ENCODE measurements at regions not wholly inside any gene's neighbourhood (a gene's known extent, or its start where the extent isn't known, plus 50 kb on each side); places are given as distances from the start of the nearest gene placed in this dataset.
A peak's percentile ranks its signal among the peaks of the same experiment; 100 is the strongest.

DNA sequence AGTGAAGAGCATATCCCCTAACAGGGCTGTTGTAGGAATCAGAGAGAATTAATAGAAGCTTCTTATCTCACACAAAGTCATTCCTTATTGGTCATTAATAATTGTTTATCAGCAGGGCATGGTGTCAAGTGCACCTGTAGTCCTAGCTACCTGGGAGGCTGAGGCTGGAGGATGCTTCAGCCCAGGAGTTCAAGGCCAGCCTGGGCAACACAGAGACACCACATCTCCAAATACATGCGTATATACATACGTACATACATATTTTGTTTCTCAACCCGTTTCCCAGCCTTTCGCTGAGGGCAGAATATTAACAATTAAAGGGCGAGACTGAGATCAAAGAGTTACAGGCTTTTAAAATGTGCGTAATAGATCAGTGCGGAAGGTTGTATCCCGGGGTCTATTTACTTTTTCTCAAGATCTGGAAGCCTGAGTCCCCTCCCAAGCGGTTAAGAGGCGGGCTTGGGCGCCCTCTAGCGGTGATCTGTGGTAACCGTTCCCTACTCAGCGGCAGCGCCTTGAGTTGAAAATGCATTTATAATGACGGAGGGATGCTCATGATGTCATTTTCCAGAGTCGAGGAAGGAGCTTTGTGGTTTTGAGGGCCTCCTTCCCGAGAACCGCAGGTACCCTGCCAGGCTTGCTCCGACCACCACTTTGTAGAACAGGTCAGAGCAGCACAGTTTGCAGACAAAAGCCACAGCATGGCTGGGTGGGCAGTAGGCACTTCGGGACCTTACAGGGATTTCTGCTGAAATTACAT, 169.6 kb upstream of the GPR12 start:
- peak; percentile 62 for DNase-seq

DNA sequence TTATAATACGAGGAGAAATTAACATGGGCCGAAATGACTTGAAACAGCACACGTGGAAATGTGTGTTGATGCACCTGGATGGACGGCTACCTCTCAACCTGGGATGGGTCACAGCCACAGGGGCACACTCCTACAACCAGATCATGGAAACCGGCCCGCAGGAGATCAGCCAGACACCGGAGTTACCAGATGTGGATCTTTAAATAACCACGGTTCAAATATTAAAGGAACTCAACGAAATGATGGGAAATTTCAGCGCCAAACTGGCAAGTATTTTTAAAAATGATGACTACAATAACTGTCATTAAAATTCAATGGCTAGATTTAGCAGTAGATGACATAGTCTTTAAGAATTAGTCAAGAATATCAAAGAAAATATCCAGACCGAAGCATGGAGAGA, 166.9 kb upstream of the GPR12 start:
- DNase-seq, result no peak

DNA sequence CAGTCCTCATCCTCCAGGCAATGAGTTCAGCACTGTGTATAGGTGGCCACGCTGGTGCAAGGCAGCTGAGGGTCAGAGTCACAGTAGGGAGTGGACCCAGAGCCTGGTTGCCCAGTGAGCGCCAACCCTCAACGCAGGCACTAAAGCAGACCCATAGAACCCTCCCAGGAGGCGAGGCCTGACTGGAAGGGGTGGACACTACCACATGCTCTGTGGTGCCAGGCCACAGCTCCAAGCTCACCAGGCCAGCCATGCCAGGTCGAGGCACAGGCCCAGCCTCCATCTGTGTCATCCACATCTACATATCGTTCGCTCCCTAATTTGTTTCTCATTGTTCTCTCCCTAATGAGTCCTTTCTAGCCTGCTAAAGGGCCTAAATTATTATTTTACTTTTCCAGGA, 165.8 kb upstream of the GPR12 start:
- no peak for DNase-seq

DNA sequence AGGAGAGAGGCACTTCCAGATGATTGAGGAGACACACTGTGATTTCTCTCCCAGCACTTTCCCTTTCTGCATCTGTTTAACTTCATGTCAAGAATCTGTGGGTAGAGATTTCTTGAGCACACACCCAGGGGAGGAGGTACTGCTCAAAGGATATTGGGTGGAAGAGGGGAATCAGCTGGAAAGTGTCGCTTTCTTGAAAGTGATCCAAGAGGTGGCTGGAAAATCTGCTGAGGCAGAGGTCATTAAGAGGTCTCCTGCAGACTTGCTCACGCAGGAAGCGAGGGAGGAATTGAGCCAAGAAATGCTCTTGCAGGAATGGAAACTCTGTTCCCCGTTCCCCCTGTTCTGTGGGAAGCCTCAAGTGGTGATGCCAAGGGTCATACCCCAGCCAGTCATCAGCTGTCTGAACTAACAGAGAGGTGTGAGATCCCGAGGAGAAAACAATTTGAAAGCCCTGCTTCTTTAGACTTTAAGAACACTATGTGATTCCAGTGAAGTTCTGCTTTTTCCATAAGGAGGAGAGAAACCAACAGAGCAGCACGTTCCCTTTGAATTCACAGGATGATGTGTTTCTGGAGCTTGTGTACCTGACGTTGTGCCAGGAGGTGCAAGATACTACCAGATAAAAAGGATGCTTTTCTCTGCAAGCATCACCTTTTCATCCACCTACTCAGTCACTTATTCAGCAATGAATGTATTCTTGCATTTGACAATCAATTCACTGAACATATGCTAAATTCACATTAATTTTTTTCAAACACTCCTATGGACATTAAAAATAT, 163.4 kb upstream of the GPR12 start:
- DNase-seq, result no peak

DNA sequence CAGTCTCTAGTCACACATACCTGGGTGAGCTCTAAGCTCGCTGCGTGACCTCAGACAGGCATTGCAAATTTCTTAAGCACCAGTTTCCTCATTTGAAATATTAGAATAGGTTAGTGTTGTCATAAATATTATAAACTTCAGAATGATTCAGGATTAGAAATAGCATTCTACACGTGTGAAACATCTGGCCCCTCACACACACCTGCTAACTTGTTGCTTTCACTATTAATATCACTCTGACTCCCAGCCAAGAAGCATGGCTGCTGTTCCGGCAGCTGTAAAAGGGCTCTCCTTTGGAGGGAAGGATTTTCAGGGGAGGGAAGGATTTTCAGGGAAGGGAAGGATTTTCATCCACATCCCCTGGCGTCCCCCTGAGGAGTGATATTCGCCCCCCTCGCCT, 161.3 kb upstream of the GPR12 start:
- DNase-seq, result no peak

DNA sequence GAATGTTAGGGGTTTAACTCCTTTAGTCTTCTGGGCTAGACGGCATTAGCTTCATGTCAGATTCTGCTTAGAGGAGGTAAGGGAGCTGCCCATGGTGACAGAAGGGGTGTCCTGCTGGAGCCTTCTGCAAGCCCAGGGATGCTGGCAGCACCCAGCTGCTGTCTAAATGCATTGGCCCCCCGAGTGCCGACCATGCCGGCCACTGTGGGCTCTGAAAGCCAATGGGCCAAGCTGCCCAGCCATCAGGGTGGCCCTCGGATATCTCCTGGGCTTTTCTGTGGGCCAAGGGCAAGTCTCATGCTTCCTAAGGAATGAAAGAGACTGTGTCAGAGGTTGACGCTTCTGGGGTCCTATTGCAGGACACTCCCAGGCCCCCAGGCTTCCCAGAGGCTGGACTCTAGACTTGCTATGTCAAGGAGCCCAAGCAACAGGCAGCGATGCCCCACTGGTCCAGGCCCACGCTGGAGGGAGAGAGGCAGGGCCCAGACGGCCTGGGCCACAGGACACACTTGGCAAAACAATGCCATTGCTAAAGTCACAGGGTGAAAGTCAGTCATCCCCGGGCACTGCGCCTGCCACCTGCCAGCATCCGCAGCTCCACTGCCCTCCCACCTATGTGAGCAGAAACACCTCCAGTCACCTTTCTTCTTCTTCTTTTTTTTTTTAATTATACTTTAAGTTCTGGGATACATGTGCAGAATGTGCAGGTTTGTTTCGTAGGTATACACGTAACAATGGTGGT, 160.2 kb upstream of the GPR12 start:
- DNase-seq, result no peak

DNA sequence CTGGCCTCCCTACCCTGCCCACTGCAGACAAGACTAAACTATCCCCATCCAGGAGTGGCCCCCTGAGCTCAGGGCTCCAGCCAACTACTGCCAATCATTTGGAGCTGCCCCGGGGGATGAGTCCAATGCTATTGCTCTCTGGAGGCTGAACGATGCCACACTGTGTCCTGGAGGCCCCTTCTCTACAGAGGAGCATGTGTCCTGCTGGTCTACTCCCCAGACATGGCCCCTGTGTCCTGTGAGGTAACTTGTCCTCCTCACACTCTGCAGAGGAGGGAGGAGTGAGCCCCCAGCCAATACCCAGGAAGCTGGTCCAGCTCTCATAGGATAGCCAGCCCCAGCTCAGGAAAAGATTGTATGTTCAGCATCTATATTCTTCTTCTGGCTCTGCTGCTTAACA, 159.1 kb upstream of the GPR12 start:
- no peak for DNase-seq

DNA sequence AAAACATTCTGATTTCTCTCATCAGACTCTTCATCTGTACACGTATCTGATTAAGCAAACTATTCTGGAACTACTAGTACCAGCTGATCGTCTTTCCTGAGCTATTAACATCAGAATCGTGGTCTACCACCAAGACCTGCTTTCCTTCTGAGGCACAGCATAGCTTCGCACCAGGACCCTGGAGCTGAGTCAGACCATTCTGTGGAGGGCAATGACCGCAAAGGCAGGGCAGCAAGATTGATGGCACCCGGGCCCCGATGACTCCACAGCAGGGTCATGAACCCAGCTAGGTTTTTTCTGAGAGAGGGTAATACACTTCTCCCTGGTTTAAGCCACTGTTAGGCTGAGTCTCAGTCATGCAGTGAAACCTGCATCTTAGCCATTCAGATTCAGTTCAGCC, 158.7 kb upstream of the GPR12 start:
- DNase-seq, result no peak

DNA sequence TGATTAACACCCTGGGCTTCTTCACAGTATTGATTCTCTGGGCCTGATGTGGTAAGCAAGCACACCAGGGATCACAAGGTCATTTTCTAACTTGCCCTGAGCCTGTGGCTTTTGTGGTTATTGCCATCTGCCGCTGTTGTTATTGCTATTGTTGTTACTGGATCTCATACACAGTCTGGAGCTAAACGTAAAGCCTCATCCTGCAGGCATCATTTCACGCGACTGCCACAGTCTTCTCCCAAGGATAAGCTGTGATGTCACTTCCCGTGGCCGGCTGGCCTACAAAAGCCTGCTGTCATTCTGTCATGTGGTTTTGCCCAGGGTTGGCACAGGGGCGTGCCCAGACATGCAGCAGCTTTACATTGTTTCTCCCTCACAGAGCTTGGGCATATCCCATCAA, 154.0 kb upstream of the GPR12 start:
- peak; percentile 4 for DNase-seq

DNA sequence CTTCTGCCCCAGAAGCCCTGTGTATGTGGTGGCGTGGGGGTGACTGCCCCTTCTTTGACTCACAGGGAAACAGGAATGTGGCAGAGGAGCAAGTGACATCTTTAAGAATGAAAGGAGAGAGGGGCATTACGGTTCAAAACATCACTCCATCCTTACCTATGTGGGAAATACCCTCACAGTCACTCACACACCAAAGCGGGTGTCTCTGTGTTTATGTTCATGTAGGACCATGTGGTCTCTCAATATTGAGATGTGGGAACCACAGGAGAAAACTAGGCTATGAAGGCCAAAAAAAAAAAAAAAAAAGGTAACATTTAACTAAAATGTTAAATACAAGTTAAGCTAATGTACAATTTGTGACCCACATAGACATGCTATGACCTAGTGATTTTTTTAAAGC, 153.6 kb upstream of the GPR12 start:
- no peak for DNase-seq

DNA sequence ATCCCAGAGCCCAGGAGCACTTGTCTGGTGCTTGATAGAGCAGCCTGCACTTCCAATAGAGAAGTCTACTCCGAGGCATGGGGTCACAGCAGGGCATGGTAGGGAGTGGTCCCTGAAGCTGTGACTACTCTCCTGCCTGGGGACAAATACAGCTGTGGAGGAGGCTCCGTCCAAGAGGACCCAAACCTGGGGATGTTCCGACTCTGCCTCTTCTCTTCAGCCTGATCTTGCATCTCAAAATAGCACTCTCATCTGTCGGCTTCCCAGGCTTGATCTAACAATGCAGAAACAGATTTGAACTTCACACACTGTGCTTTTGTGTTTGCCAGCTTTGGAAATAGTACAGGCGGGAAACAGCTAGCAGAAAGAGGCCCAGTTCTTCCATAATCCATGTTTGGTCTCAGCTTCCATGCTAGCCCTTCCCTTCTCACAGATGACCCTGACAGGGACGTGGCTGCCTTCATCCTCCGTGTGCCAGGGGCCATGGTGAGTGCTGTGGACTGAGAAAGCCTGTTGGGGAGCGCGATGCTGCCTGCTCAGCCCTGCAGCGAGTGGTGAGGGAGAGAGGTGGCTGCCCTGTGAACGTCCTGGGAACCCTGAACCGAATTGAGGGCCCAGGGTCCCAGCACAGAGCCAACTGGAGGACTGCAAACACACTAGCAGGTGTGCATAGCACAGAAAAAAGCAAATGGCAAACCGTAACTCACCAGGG, 150.3 kb upstream of the GPR12 start:
- no peak for DNase-seq

DNA sequence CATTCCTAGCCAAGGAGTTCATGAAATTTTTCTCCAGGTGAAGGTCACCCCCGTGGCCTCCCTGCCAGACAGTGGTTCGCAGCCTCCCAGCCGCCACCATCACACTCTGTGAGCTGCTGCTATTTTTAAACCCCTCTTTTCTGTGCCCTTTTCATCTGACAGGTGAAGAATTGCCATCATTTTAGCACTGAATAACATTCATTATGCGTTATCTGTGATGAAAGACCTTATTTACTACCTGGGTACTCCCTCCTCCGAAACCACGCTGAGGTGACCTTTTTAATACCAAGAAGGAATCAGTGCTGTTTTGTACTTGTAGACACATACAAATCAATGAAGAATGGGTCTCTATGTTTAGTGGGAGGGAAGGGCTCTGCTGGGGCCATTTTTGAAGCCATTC, 148.9 kb upstream of the GPR12 start:
- DNase-seq, result no peak

DNA sequence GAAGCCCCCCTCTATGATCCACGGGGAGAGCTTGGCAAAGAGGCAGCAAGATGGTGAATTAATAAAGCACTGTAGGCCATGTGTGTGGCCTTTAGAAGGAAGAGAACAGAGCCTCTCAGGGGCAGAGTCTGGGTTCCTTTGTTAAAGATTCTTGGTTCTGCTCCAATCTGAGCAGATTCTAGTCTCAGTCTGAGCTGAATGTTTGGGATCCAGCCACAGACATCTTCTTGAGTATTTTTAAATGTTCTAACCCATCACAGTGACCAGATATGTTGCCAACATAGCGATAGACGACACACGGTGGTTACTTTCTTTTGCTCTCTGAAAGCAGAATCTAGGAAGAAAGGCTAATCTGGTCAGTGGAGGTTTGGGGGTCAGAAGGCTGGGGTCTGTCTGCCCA, 147.5 kb upstream of the GPR12 start:
- DNase-seq, result no peak

DNA sequence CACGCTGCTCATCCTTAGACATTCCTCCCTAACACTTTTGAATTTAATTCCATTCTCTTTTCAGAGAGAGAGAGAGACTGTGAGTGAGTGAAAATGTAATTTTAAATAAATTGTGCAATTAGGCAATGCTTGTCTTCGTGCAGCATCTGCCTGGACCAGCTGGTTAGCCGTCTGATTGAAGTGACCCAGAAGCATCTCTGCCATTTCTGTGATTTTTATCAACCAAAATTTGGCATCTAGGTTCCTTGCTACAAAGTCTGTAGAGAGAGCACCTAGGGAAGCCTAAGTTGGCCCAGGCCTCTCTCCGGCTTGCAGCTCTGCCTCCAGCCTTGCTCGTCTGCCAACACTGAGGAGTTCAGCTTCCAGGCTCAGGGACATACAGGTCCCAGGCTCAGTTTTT, 138.6 kb upstream of the GPR12 start:
- no peak for DNase-seq

DNA sequence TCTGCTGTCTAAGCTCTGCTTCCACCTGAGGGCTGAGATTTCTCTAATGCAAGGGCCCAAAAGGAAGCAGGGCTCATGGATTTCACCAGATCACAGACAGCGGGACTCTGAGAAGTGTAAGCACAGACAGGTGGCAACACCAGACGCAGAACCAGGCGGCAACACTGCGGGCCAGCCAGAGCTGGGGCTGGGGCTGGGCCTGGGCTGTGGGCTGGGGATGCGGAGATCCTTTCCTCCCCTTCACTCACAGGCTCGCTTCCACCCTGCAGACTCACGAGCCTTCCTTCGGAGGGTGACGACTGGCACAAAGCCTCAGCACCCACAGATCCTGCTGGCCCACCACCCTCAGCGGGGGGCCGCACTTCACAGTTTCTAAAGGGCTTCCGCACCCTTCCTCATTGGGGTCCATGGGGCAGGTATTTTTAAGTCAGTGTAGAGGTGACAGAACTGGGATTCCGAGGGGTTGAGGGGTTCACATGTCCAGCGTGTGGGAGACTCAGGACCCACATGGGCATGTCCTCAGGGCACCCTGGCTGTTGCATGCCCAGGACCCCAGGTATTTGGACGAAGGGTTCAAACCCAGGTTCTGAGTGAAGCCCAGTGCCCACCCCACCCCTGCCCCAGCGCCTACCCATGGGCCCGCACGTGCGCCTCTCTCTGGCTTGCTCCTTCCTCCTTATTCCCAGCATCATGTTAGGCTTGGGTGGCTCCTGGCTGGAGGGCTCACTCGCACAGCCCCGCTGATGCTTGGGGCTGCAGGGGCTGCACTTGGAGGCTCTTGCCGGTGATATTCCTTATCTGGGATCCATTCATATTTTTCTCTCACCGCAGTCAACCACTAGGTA, 137.3 kb upstream of the GPR12 start:
- DNase-seq, result no peak

DNA sequence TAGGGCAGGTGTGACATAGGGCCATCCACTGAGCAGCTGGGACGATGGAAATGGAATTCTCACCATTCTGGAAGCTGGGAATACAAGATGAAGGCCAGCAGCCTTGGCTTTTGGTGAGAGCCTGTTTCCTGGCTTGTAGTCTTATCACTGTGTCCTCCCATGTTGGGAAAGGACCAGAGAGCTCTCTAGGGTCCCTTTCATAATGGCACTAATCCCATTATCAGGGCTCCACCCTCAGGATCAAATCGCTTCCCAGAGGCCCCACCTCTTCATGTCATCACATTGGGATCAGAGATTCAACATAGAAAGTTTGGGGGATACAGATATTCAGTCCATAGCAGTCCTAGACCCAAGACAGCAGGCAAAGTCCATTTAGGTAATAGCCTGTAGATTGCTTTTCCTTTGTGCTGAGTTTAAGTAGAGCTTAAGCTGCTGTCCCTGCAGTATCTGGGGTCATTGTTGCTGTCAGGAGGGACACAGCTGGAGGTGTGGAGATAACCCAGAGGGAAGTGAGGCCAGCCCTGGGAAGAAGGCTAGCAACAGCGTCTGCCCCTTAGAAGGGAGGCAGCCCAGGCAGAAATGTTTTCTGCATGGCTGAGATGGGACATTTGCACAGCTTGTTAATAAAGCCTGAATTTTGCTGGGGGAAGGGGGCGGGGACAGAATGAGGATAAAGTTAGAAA, 136.5 kb upstream of the GPR12 start:
- no peak for DNase-seq

DNA sequence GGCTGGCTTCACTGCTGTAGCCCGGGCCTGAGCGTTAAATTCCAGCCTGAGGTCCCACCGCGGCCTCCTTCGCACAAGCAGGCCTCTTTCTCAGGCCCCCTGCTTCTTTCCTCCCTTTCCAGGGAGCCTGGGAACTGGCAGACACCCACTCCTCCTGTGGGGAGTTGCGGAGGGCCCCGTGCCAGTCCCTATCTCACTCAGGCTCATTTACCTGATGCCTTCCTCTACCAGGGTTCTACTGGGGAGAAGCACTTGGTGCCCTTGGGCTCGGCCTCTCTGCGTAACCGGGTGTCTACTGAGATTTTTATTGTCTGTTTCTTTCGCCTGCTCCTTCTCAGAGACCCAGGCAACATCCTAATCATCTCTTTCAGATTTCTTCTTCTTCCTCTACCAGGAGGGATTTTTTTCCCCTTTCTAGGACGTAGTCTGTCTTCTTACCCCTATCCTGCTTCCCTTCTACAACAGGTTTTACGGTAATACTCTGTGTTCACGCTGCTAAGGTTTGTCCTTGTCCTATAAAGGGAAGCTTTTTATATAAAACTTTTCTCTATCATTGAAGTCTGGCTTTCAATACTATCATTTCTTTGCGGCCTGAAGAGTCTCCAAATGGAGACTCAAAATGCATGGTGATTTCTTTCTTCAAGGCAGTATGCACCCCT, 135.4 kb upstream of the GPR12 start:
- no peak for DNase-seq

DNA sequence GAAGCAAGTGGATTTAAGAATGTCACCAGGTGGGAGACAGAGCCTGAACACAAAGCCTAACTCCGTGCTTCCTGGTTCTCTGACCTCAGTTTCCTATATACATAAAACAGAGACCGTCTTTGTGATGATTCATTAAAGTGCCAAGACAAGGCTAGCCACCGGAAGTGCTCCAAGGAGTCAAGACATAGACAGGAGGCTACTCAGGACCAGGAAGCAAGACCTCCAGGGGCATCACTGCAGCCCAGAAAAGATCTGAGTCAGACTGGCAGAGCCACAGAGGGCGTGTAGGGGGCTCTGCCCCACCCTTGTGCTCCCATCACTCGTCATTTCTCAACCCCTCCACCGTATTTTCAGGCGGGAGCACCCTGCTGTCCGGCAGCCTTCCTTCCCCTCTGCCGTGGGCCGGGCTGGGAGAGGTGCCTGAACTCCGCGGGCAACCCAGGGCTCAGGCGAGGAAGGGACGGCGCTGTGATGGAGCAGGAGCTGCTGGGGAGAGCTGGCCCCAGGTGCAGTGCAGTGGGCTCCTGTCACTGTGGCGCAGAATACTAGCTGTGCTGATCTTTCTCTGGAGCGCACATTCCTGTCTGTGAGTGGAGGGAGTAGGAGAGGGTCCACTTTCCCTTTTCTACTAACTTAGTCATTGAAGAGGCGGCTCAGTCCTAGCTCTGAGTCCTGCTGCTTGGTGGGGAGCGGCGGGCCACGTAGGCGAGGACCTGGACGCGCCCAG, 134.7 kb upstream of the GPR12 start:
- DNase-seq, result no peak

DNA sequence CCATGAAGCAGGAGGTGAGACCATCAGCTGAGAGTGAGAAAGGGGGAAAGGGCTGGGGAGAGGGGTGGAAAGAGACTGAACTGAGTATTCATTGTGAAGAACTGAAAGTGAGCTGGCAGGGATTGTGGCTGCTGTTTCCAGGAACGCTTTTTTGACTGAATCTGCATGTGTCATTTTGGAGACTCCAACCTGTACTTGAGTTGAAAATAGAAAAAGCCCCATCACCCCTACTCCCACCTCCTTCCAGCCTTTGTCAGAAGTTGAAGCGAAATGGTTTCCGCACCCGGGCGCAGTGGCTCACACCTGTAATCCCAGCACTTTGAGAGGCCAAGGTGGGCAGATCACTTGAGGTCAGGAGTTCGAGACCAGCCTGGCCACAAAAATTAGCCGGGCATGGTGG, 128.0 kb upstream of the GPR12 start:
- DNase-seq, result no peak

DNA sequence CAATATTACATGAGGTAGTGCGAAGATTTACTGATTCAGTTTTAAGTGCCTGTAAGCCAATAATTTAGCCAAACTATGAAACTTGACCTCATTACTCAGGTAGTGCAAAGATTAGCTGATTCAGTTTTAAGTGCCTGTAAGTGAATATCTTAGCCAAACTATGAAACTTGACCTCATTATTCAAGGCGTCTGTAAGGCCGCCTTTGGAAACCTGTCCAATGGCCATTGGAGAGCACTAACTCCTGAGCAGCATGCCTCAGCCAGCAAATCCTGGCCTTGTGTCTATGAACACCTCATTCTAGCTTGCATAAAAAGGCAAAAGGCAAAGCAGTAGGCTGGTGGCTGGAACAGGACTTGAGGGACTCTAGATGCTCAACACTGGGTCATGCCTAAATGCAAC, 127.0 kb upstream of the GPR12 start:
- DNase-seq, result no peak
